GM12865 (cell line): ENCODE measurements at regions not wholly inside any gene's neighbourhood (a gene's known extent, or its start where the extent isn't known, plus 50 kb on each side); places are given as distances from the start of the nearest gene placed in this dataset.
A peak's percentile ranks its signal among the peaks of the same experiment; 100 is the strongest.

Source experiments
- DNase-seq: peaks from one replicate; pipeline ENCODE4 v3.0.0; 2010; ENCODE audit warnings: low read depth
- H3K4me3 ChIP-seq: 2 replicates; pipeline ENCODE4 v1.5.1; 2011; ENCODE audit warnings: mild to moderate bottlenecking, low read depth, low read length, control low read depth
- CTCF ChIP-seq: IDR thresholded peaks from 2 replicates; pipeline ENCODE4 v1.5.1; 2011; ENCODE audit warnings: low read length, control low read depth, low read depth, inconsistent platforms; ENCODE audit not compliant: insufficient read depth; ENCODE audit errors: missing control alignments

GRCh38 chr2:8626572-8626971, 55.3 kb upstream of the ID2 start:
- no peak overlapping the region for H3K4me3 ChIP-seq
- no peak for DNase-seq
- no peak for TF ChIP-seq CTCF

- DNase-seq, result no peak
- H3K4me3 ChIP-seq, result no peak overlapping the region
- TF ChIP-seq CTCF, result no peak
Measured at GRCh38 chr2:8627019-8627691, 54.7 kb upstream of the ID2 start.

GRCh38 chr2:8627692-8628085, 54.2 kb upstream of the ID2 start:
- no peak for DNase-seq
- H3K4me3 ChIP-seq, result no peak overlapping the region
- TF ChIP-seq CTCF, result no peak

- H3K4me3 ChIP-seq, result no peak overlapping the region
- TF ChIP-seq CTCF, result no peak
- DNase-seq, result no peak
Measured at GRCh38 chr2:8628179-8628865, 53.5 kb upstream of the ID2 start.

- no peak for TF ChIP-seq CTCF
- peak; percentile 48 for DNase-seq
- no peak overlapping the region for H3K4me3 ChIP-seq
Measured at GRCh38 chr2:8628866-8629209, 53.0 kb upstream of the ID2 start.

- H3K4me3 ChIP-seq, result no peak overlapping the region
- TF ChIP-seq CTCF, result no peak
- DNase-seq, result no peak
Measured at GRCh38 chr2:8629402-8629801, 52.5 kb upstream of the ID2 start.
